HL-60 (cell line): ENCODE measurements at regions not wholly inside any gene's neighbourhood (a gene's known extent, or its start where the extent isn't known, plus 50 kb on each side); places are given as distances from the start of the nearest gene placed in this dataset.
A peak's percentile ranks its signal among the peaks of the same experiment; 100 is the strongest.

Experiments
- DNase-seq, 2 experiments: peaks; one replicate each; pipeline ENCODE4 v3.0.0-alpha.2; 2010 to 2020; ENCODE audit warnings: low read depth in 1 of 2, low spot score in 1 of 2
- H3K27ac ChIP-seq: fragments of 250-450 bp; sonication (Bioruptor Pico); replicated peaks from 2 replicates; pipeline ENCODE4 v1.5.1; 2020; ENCODE audit warnings: mild to moderate bottlenecking, moderate library complexity
- H3K27me3 ChIP-seq: fragments of 250-450 bp; sonication (Bioruptor Pico); 2 replicates; pipeline ENCODE4 v1.5.1; 2021; ENCODE audit warnings: mild to moderate bottlenecking, moderate library complexity; ENCODE audit not compliant: insufficient read depth, poor library complexity, severe bottlenecking
- H3K4me3 ChIP-seq: replicated peaks from 2 replicates; pipeline ENCODE4 v1.5.1; 2011; ENCODE audit warnings: mild to moderate bottlenecking, control low read depth, low read length; ENCODE audit not compliant: insufficient read depth
- CTCF ChIP-seq: IDR thresholded peaks from one replicate; pipeline ENCODE4 v1.5.1; 2011; ENCODE audit warnings: low read length, control low read depth, inconsistent platforms; ENCODE audit not compliant: insufficient read depth
- GABPA ChIP-seq: IDR thresholded peaks from 2 replicates; pipeline ENCODE4 v1.6.1; 2012; ENCODE audit warnings: low read depth
- POLR2AphosphoS5 ChIP-seq: IDR thresholded peaks from 2 replicates; pipeline ENCODE4 v1.6.1; 2012; ENCODE audit warnings: low read depth
- REST ChIP-seq: IDR thresholded peaks from 2 replicates; pipeline ENCODE4 v1.6.1; 2012; ENCODE audit warnings: low read depth; ENCODE audit not compliant: insufficient replicate concordance
- SPI1 ChIP-seq: IDR thresholded peaks from 2 replicates; pipeline ENCODE4 v1.6.1; 2012; ENCODE audit warnings: low read depth, mild to moderate bottlenecking, borderline replicate concordance

GRCh38 chr13:64925727-64926126 lies 2304.4 kb downstream of the PCDH9 start:
- Histone ChIP-seq H3K27ac (no peak overlapping the region), H3K27me3 (no peaks in the 10 kb centered on the region), H3K4me3 (no peak overlapping the region)
- no peak for DNase-seq
- no peak for TF ChIP-seq SPI1
- no peak for TF ChIP-seq POLR2AphosphoS5
- no peak for TF ChIP-seq GABPA
- no peak for TF ChIP-seq REST
- no peak for TF ChIP-seq CTCF

GRCh38 chr13:64925284-64925683 lies 2304.9 kb downstream of the PCDH9 start:
- DNase-seq: no peak
- Histone ChIP-seq H3K27me3 (no peaks in the 10 kb centered on the region), H3K27ac (no peak overlapping the region), H3K4me3 (no peak overlapping the region)
- TF ChIP-seq REST: peak; percentile 92
- TF ChIP-seq CTCF: no peak
- TF ChIP-seq GABPA: no peak

- H3K27ac ChIP-seq: no peak overlapping the region
- DNase-seq: no peak
- H3K27me3 ChIP-seq: no peaks in the 10 kb centered on the region
- H3K4me3 ChIP-seq: no peak overlapping the region
- TF ChIP-seq CTCF (no peak), REST (no peak), SPI1 (no peak), POLR2AphosphoS5 (no peak), GABPA (no peak)
Measured at GRCh38 chr13:64924401-64924800, 2305.7 kb downstream of the PCDH9 start.
